Neural cell (in vitro differentiated cells): ENCODE measurements at regions not wholly inside any gene's neighbourhood (a gene's known extent, or its start where the extent isn't known, plus 50 kb on each side); places are given as distances from the start of the nearest gene placed in this dataset.

ENCODE experiments used
- TF ChIP-seq, protein P1 (sequence below): fragments of 450-650 bp; IDR thresholded peaks from 2 replicates; pipeline ENCODE4 v1.5.1; 2014; ENCODE audit warnings: antibody characterized with exemption, mild to moderate bottlenecking, moderate library complexity; ENCODE audit not compliant: poor library complexity, severe bottlenecking
- TF ChIP-seq, protein P2 (sequence below): IDR thresholded peaks from 2 replicates; pipeline ENCODE4 v1.6.1; 2012; ENCODE audit warnings: borderline replicate concordance

DNA sequence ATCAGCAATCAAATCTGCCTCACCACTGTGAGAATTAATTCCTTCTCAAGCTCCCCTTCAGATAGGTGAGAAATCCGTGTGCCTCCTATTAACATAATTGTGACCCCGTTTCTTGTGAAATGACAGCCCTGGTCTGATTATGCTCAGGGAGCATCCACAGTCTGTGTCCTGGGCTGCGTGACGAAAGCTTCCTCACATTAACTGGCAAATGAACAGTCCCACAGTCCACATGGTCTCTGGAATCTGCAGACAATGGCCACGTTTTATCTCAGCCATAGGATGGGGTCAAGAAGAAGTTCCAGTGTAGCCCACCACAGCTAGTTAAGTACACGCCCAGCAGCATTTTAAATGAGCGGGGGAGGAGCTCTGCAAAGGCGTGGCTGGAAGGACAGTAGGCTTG lies 229.2 kb downstream of the RPS24 start:
- TF ChIP-seq, protein P1, sequence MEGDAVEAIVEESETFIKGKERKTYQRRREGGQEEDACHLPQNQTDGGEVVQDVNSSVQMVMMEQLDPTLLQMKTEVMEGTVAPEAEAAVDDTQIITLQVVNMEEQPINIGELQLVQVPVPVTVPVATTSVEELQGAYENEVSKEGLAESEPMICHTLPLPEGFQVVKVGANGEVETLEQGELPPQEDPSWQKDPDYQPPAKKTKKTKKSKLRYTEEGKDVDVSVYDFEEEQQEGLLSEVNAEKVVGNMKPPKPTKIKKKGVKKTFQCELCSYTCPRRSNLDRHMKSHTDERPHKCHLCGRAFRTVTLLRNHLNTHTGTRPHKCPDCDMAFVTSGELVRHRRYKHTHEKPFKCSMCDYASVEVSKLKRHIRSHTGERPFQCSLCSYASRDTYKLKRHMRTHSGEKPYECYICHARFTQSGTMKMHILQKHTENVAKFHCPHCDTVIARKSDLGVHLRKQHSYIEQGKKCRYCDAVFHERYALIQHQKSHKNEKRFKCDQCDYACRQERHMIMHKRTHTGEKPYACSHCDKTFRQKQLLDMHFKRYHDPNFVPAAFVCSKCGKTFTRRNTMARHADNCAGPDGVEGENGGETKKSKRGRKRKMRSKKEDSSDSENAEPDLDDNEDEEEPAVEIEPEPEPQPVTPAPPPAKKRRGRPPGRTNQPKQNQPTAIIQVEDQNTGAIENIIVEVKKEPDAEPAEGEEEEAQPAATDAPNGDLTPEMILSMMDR, result no peak
- TF ChIP-seq, protein P2, sequence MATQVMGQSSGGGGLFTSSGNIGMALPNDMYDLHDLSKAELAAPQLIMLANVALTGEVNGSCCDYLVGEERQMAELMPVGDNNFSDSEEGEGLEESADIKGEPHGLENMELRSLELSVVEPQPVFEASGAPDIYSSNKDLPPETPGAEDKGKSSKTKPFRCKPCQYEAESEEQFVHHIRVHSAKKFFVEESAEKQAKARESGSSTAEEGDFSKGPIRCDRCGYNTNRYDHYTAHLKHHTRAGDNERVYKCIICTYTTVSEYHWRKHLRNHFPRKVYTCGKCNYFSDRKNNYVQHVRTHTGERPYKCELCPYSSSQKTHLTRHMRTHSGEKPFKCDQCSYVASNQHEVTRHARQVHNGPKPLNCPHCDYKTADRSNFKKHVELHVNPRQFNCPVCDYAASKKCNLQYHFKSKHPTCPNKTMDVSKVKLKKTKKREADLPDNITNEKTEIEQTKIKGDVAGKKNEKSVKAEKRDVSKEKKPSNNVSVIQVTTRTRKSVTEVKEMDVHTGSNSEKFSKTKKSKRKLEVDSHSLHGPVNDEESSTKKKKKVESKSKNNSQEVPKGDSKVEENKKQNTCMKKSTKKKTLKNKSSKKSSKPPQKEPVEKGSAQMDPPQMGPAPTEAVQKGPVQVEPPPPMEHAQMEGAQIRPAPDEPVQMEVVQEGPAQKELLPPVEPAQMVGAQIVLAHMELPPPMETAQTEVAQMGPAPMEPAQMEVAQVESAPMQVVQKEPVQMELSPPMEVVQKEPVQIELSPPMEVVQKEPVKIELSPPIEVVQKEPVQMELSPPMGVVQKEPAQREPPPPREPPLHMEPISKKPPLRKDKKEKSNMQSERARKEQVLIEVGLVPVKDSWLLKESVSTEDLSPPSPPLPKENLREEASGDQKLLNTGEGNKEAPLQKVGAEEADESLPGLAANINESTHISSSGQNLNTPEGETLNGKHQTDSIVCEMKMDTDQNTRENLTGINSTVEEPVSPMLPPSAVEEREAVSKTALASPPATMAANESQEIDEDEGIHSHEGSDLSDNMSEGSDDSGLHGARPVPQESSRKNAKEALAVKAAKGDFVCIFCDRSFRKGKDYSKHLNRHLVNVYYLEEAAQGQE, result no peak
